GM21529 (cell line): ENCODE measurements at regions not wholly inside any gene's neighbourhood (a gene's known extent, or its start where the extent isn't known, plus 50 kb on each side); places are given as distances from the start of the nearest gene placed in this dataset.

Experiments
- ATAC-seq: cut with Tn5 transposase; IDR thresholded peaks from one replicate; pipeline ENCODE4 v1.9.1; 2021; ENCODE audit not compliant: unreplicated experiment

GRCh38 chr2:176597916-176598315, 328.7 kb downstream of the MTX2 start:
- no peak for ATAC-seq

GRCh38 chr2:176598351-176598750, 329.1 kb downstream of the MTX2 start:
- ATAC-seq, result no peak

GRCh38 chr2:176599796-176600485, 330.7 kb downstream of the MTX2 start:
- ATAC-seq, result no peak

DNA sequence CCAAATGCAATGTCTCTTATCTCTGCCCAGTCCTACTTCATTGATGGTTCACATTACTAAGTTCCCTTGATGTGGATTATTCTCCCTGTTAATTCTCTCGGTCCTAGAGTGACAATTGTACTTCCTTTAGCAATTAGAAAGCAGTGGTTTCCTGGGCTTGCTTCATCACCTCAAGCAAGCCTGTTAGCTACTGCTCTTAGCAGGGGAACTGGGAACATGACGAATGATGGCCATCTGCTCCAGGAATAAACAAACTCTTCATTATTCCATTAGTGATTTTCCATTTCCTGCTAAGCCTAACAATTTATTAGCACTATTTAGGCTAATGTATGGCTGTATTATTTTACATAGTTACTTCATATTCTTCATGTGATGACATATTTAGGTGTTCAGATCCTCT, 331.8 kb downstream of the MTX2 start:
- ATAC-seq, result no peak

DNA sequence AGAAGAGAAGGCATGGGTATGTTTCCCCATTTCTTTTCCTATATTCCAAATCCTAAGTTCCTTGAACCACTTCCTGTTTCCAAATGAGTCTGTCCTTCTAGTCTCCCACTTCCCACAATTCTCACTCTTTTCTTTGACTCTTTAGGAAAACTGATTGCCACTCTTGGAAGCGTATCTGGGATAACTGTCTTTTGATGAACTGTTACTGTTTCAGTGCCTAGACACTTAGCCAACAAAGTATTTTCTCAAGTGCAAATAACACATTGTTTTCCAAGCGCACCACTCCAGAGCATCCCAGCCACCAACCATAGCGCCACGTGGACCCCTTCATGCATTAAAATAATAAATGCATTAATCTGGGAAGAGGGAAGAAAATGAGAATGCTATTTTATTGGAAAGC, 342.8 kb downstream of the MTX2 start:
- ATAC-seq, result no peak

- no peak for ATAC-seq
Measured at GRCh38 chr2:176612736-176613135, 343.5 kb downstream of the MTX2 start.

DNA sequence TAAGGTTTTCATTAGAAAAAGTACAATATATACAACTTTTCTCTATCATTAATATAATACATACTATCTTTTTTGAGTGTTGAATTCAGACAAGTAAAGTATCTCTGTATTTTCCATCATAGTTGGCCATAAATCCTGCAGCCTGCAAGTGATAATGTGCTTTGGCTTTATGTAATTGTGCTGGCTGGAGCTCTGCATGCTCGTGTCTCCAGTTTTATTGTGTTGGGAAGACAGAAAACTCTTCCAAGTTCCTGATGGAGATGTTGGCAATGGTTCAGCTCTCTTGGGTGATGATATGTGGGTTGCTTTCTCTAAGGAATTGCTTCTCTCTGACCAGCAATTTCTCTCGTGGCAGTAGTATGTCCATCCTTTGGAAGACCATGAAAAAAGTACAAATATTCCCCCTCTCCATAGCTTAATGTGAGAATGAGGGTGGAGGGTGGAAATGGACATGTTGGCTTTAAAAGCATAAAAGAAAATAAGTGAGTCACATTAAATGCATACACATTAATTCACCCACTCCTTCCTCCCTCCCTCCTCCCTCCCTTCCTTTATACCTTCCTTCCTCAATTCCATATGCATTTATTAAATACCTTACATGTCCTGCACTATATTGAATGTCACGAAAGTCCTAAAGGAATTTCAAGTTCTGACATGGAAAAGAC, 344.2 kb downstream of the MTX2 start:
- ATAC-seq, result no peak

GRCh38 chr2:176614049-176614448, 344.8 kb downstream of the MTX2 start:
- no peak for ATAC-seq

- no peak for ATAC-seq
Measured at GRCh38 chr2:176614930-176615329, 345.7 kb downstream of the MTX2 start.

DNA sequence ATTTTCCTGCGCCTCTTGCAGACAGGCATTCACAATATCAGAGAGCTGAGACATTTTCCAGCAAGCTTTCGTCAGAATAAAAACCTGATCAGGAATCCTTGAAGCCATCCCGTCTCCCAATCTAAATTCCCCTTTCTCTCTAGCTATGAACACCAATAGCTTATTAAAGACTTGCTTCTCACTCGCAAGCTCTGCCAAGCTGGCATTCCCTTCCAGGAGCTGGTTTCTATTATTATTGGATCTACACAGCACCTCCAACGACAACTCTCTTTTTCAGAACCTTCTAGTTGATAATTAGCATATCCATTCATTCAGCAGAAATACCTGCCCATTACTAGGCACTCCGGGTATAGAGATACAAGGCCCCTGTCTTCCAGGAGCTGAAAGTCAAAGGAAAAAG, 350.3 kb downstream of the MTX2 start:
- ATAC-seq, result no peak

DNA sequence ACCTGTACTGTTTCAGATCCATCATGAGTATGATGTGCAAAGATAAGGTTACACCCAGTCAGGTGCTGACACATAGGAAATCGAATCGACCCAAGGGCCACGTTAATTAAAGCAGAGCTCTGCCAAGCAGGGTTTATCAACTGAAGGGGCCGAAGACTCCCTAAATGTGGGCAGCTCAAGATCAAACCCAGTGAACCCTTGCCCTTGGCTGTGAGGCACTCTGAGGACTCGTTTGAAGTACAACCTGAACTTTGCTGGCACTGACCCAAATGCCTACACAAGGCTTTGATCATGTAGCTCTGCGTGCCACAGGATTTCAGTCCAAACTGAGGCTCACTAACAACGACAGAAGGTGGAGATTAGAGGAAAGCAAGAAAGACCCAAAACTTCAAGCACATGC, 352.1 kb downstream of the MTX2 start:
- no peak for ATAC-seq

- ATAC-seq, result no peak
Measured at GRCh38 chr2:176622792-176623191, 353.6 kb downstream of the MTX2 start.

- no peak for ATAC-seq
Measured at GRCh38 chr2:176626796-176627195, 357.6 kb downstream of the MTX2 start.

- ATAC-seq, result no peak
Measured at GRCh38 chr2:176628438-176628837, 359.2 kb downstream of the MTX2 start.

GRCh38 chr2:176633754-176634153, 364.5 kb downstream of the MTX2 start:
- no peak for ATAC-seq

- no peak for ATAC-seq
Measured at GRCh38 chr2:176636401-176636800, 367.2 kb downstream of the MTX2 start.

GRCh38 chr2:176637142-176637485, 367.9 kb downstream of the MTX2 start:
- ATAC-seq, result no peak

GRCh38 chr2:176637486-176638166, 368.4 kb downstream of the MTX2 start:
- ATAC-seq, result peak; percentile 30

GRCh38 chr2:176638167-176639015, 369.1 kb downstream of the MTX2 start:
- ATAC-seq, result peak; percentile 87

DNA sequence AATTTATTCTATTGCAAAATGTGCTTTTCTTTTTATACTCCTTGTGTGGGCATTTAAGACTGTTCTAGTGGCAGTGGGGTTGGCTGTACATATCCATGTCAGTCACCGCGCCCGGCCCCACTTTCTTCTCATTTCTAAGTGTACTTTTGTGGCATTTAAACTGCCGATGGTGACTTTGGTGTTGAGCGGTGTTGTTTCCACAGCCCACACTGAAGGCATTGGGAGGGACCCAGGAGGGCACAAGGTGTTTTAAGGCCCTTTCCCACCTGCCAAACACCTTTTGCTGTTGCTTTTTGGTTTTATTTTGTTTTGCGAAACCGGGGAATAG, 369.7 kb downstream of the MTX2 start:
- no peak for ATAC-seq

DNA sequence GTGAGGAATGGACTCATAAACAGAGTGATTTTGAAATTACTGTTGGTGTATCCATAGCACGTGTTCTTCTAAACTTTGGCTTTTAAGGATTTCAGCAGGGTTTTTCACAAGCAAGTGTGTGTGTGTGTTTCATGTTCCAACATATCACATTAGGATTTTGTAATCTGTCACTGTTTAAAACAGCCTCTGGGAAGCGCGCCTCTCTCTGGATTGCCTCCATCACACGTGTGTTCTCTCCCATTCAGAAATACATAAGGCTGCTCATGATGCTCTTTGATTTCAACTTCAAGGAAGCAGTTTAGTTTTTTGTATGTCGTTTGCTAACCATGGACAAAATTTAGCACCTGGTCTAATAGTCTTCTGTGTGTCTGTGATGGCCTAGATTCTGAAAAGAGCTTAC, 370.4 kb downstream of the MTX2 start:
- ATAC-seq, result no peak

GRCh38 chr2:176641436-176641835, 372.2 kb downstream of the MTX2 start:
- no peak for ATAC-seq
